ENCODE measurements at regions not wholly inside any gene's neighbourhood (a gene's known extent, or its start where the extent isn't known, plus 50 kb on each side); places are given as distances from the start of the nearest gene placed in this dataset.

DNA sequence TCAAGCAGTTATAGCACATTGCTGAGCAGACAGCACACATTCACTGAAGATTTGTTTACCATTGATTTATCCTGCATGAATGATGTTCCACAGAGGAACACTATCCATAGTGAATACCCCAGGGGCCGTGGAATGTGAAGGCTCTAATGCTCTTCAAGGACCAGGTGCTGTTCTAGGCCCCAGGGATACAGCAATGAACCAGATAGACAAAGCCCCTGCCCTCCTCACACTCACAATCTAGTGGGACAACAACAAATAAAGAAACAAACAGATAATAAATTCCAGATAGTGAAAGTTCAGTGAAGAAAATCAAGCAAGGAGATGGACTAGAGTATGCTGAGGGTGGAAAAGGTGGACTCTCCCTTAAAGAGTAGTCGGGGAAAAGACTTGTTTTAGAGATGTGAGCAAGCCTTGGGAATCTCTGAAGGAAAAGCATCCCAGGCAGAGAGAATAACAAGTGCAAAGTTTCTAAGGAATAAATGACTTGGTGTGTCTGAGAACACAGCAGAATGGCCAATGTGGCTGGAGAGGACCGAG lies 117.7 kb downstream of the CCDC71L start:
- no peak for TF ChIP-seq POLR2A (IDR thresholded peaks at IDR 0.05)
- TF ChIP-seq, protein P1, sequence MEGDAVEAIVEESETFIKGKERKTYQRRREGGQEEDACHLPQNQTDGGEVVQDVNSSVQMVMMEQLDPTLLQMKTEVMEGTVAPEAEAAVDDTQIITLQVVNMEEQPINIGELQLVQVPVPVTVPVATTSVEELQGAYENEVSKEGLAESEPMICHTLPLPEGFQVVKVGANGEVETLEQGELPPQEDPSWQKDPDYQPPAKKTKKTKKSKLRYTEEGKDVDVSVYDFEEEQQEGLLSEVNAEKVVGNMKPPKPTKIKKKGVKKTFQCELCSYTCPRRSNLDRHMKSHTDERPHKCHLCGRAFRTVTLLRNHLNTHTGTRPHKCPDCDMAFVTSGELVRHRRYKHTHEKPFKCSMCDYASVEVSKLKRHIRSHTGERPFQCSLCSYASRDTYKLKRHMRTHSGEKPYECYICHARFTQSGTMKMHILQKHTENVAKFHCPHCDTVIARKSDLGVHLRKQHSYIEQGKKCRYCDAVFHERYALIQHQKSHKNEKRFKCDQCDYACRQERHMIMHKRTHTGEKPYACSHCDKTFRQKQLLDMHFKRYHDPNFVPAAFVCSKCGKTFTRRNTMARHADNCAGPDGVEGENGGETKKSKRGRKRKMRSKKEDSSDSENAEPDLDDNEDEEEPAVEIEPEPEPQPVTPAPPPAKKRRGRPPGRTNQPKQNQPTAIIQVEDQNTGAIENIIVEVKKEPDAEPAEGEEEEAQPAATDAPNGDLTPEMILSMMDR (IDR thresholded peaks at IDR 0.05): no peak
- peak overlapping the region in 2 of 3 donors; percentile 18 to 26 for H3K27ac ChIP-seq
- intact Hi-C loops (cut with DNase I): no loop called here
- no peak for DNase-seq
- ATAC-seq: peak in 2 of 4 donors; percentile 6 to 13
- 78% methylated on average over 3 of the region's 3 CpGs for WGBS (ENCODE audit: insufficient coverage, low coverage, low lambda C conversion rate, missing lambda C conversion rate)
- H3K9me3 ChIP-seq: no peaks in the 10 kb centered on the region
- no peaks in the 10 kb centered on the region for H3K27me3 ChIP-seq
- no peaks in the 10 kb centered on the region for H3K36me3 ChIP-seq
- H3K4me1 ChIP-seq: no peaks in the 10 kb centered on the region
- no peak overlapping the region for H3K4me3 ChIP-seq

DNA sequence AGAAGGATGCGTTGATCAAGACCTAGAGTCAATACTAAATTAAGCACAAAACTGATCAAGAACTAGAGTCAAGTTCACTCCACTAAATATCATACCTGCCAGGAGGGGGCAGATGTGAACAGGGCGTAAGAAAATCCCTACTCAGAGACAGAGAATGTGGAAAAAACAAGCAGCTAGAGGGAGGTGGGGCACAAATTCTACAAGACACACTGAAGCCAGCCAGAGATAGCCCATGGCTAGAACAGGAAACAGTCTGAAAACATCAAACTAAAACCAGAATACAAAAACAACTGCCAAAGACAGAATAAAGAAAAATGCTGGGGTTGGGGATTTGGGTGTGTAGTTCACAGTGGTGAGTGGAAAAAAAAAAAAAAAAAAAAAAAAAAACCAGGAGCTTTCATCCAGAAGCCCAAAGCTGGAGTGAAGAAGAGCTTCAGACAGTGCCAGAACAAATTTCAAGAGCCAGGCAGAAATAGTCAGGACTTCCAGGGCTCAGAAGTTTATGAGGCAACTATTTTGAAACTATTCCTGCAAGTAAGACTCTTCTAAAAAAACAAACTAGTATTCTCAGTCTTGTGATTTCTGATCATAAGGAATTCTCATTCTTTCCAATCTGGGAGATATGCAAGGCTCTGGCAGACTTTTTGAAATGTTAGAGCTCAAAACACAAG lies 118.3 kb downstream of the CCDC71L start:
- DNase-seq (peak in 1 of 3 donors; percentile 72), ATAC-seq (peak; percentile 97 to 99 (median 97))
- Histone ChIP-seq H3K9me3 (no peaks in the 10 kb centered on the region), H3K36me3 (no peaks in the 10 kb centered on the region), H3K27me3 (no peaks in the 10 kb centered on the region), H3K4me3 (no peak overlapping the region), H3K27ac (peak overlapping the region in 2 of 3 donors; percentile 18 to 26), H3K4me1 (no peaks in the 10 kb centered on the region)
- TF ChIP-seq, protein P1 (IDR thresholded peaks at IDR 0.05): peak; percentile 65 to 89 (median 73)
- TF ChIP-seq POLR2A (IDR thresholded peaks at IDR 0.05): no peak
- intact Hi-C loops (cut with DNase I): no loop called here
- WGBS (ENCODE audit: insufficient coverage, low coverage, low lambda C conversion rate, missing lambda C conversion rate): 13% methylated on average over 2 of the region's 2 CpGs

- Histone ChIP-seq H3K4me3 (no peak overlapping the region), H3K9me3 (no peaks in the 10 kb centered on the region), H3K36me3 (no peaks in the 10 kb centered on the region), H3K27ac (peak overlapping the region in 2 of 3 donors; percentile 17 to 22), H3K27me3 (no peaks in the 10 kb centered on the region), H3K4me1 (peaks cover 0 to 6% (median 0%) of the 10 kb centered on the region in 4 donors)
- DNase-seq (no peak), ATAC-seq (peak in 2 of 4 donors; percentile 32 to 60)
- 64% methylated on average over 5 of the region's 5 CpGs for WGBS (ENCODE audit: insufficient coverage, low coverage, low lambda C conversion rate, missing lambda C conversion rate)
- TF ChIP-seq, protein P1 (IDR thresholded peaks at IDR 0.05): no peak
- no peak for TF ChIP-seq POLR2A (IDR thresholded peaks at IDR 0.05)
- intact Hi-C loops (cut with DNase I): no loop called here
Measured at GRCh38 chr7:106538638-106539037, 122.3 kb downstream of the CCDC71L start.

DNA sequence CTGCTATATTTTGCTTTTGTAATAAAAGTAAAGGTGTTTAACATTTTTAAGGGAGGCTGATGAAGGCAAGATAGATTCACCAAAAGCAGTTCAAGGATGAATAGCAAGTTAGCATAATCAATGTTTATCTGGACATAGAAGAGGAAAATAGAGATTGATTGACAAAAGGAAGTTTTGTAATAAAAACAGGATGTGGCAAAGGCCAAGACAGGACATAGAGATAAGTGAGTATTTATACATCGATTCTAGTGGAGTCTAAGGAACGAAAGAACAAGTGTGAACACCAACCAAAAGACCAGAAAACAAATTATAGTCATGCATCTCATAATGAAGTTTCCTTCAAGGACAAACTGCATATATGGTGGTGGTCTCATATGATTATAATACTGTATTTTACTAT lies 123.8 kb downstream of the CCDC71L start:
- WGBS (ENCODE audit: insufficient coverage, low coverage, low lambda C conversion rate, missing lambda C conversion rate): 5% methylated on average over 2 of the region's 2 CpGs
- Histone ChIP-seq H3K27me3 (no peaks in the 10 kb centered on the region), H3K4me1 (peaks cover 0 to 6% (median 0%) of the 10 kb centered on the region in 4 donors), H3K27ac (no peak overlapping the region), H3K36me3 (no peaks in the 10 kb centered on the region), H3K4me3 (no peak overlapping the region), H3K9me3 (no peaks in the 10 kb centered on the region)
- intact Hi-C loops (cut with DNase I): no loop called here
- ATAC-seq (peak in 2 of 4 donors; percentile 48 to 57), DNase-seq (no peak)
- TF ChIP-seq, protein P1 (IDR thresholded peaks at IDR 0.05): no peak
- no peak for TF ChIP-seq POLR2A (IDR thresholded peaks at IDR 0.05)
